NCI-H1417 treated with DMSO at 0.1 percent for 48 hours (cell line): ENCODE measurements at regions not wholly inside any gene's neighbourhood (a gene's known extent, or its start where the extent isn't known, plus 50 kb on each side); places are given as distances from the start of the nearest gene placed in this dataset.

Source experiments
- DNase-seq: peaks from one replicate; lab custom pipeline; 2025; lab: John Stamatoyannopoulos, UW

- DNase-seq = no peak
Measured at GRCh38 chr1:4960782-4961475, 306.5 kb downstream of the AJAP1 start.

GRCh38 chr1:4960336-4960735 is 305.9 kb downstream of the AJAP1 start:
- no peak for DNase-seq

- no peak for DNase-seq
Measured at GRCh38 chr1:4959216-4959615, 304.8 kb downstream of the AJAP1 start.

GRCh38 chr1:4957027-4957426 is 302.6 kb downstream of the AJAP1 start:
- no peak for DNase-seq

GRCh38 chr1:4954392-4954791 is 300.0 kb downstream of the AJAP1 start:
- no peak for DNase-seq

GRCh38 chr1:4951601-4952000 is 297.2 kb downstream of the AJAP1 start:
- DNase-seq = no peak

GRCh38 chr1:4946343-4946742 is 291.9 kb downstream of the AJAP1 start:
- no peak for DNase-seq

GRCh38 chr1:4944911-4945310 is 290.5 kb downstream of the AJAP1 start:
- no peak for DNase-seq

GRCh38 chr1:4944072-4944471 is 289.7 kb downstream of the AJAP1 start:
- no peak for DNase-seq

- DNase-seq = no peak
Measured at GRCh38 chr1:4939266-4939665, 284.9 kb downstream of the AJAP1 start.

GRCh38 chr1:4937876-4938534 is 283.6 kb downstream of the AJAP1 start:
- DNase-seq = no peak

GRCh38 chr1:4935807-4936206 is 281.4 kb downstream of the AJAP1 start:
- no peak for DNase-seq

GRCh38 chr1:4933232-4933631 is 278.8 kb downstream of the AJAP1 start:
- no peak for DNase-seq

- no peak for DNase-seq
Measured at GRCh38 chr1:4932311-4933030, 278.1 kb downstream of the AJAP1 start.

GRCh38 chr1:4931486-4931885 is 277.1 kb downstream of the AJAP1 start:
- no peak for DNase-seq

GRCh38 chr1:4928186-4928585 is 273.8 kb downstream of the AJAP1 start:
- no peak for DNase-seq

GRCh38 chr1:4924356-4924755 is 269.9 kb downstream of the AJAP1 start:
- DNase-seq = no peak

GRCh38 chr1:4916610-4917009 is 262.2 kb downstream of the AJAP1 start:
- DNase-seq = no peak

- no peak for DNase-seq
Measured at GRCh38 chr1:4915154-4915553, 260.7 kb downstream of the AJAP1 start.

- DNase-seq = no peak
Measured at GRCh38 chr1:4908486-4908885, 254.1 kb downstream of the AJAP1 start.

GRCh38 chr1:4894566-4894965 is 240.2 kb downstream of the AJAP1 start:
- DNase-seq = no peak

- DNase-seq = no peak
Measured at GRCh38 chr1:4880626-4881025, 226.2 kb downstream of the AJAP1 start.

- DNase-seq = no peak
Measured at GRCh38 chr1:4877426-4877825, 223.0 kb downstream of the AJAP1 start.
